Lower lobe of right lung (tissue), 2 donors: ENCODE measurements at regions not wholly inside any gene's neighbourhood (a gene's known extent, or its start where the extent isn't known, plus 50 kb on each side); places are given as distances from the start of the nearest gene placed in this dataset.

Experiments
- ATAC-seq, 2 donors: fragments of 200-7000 bp; cut with Tn5 transposase; one replicate each; pipeline ENCODE4 v1.9.1; 2020 to 2022; ENCODE audit warnings: mild to moderate bottlenecking in 2 of 2, moderate library complexity in 2 of 2
- DNase-seq: peaks from one replicate; pipeline ENCODE4 v3.0.0-alpha.2; 2020
- H3K27ac ChIP-seq: fragments of 200-600 bp; one replicate; pipeline ENCODE4 v1.8.0; 2022
- H3K27me3 ChIP-seq: fragments of 200-600 bp; one replicate; pipeline ENCODE4 v1.8.0; 2022; ENCODE audit warnings: low read depth
- H3K36me3 ChIP-seq: fragments of 200-600 bp; one replicate; pipeline ENCODE4 v1.8.0; 2022; ENCODE audit warnings: mild to moderate bottlenecking
- H3K4me1 ChIP-seq: fragments of 200-600 bp; one replicate; pipeline ENCODE4 v1.8.0; 2022
- H3K4me3 ChIP-seq: fragments of 200-600 bp; one replicate; pipeline ENCODE4 v1.8.0; 2022; ENCODE audit warnings: mild to moderate bottlenecking
- H3K9me3 ChIP-seq: fragments of 200-600 bp; one replicate; pipeline ENCODE4 v1.8.0; 2022
- intact Hi-C: fragments of 100-400 bp; cut with DNase I; formaldehyde crosslinking; loops from one replicate; pipeline ENCODE4 v1.11.0; 2022
- TF ChIP-seq, protein P1 (sequence below): fragments of 200-600 bp; IDR thresholded peaks from one replicate; pipeline ENCODE4 v1.8.0; 2022; ENCODE audit warnings: antibody characterized with exemption, mild to moderate bottlenecking
- donor health status: DM: no; HTN: yes; CAD: no; lungs with severe emphysema.

DNA sequence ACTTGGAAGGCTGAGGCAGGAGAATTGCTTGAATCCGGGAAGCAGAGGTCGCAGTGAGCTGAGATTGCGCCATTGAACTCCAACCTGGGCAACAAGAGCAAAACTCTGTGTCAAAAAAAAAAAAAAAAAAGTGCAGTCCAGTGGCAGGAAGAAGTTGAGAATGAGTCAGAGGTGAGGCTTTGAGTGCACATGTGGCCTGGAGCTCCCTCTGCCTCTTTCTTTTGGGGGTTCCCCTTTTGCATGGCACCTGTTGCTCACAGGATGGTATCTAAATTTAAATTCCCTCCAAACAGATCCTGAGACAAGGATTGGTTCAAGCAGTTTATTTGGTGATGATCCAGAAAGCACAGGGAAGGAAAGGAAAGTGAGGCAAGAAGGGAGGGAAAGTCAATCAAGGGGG is 151.4 kb upstream of the STX18 start:
- no peaks in the 10 kb centered on the region for H3K36me3 ChIP-seq
- no peaks in the 10 kb centered on the region for H3K9me3 ChIP-seq
- TF ChIP-seq, protein P1, sequence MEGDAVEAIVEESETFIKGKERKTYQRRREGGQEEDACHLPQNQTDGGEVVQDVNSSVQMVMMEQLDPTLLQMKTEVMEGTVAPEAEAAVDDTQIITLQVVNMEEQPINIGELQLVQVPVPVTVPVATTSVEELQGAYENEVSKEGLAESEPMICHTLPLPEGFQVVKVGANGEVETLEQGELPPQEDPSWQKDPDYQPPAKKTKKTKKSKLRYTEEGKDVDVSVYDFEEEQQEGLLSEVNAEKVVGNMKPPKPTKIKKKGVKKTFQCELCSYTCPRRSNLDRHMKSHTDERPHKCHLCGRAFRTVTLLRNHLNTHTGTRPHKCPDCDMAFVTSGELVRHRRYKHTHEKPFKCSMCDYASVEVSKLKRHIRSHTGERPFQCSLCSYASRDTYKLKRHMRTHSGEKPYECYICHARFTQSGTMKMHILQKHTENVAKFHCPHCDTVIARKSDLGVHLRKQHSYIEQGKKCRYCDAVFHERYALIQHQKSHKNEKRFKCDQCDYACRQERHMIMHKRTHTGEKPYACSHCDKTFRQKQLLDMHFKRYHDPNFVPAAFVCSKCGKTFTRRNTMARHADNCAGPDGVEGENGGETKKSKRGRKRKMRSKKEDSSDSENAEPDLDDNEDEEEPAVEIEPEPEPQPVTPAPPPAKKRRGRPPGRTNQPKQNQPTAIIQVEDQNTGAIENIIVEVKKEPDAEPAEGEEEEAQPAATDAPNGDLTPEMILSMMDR = no peak
- ATAC-seq (no peak), DNase-seq (no peak)
- H3K27me3 ChIP-seq = no peaks in the 10 kb centered on the region
- H3K4me3 ChIP-seq = no peak overlapping the region
- no peak overlapping the region for H3K27ac ChIP-seq
- intact Hi-C loops = no loop called here
- no peaks in the 10 kb centered on the region for H3K4me1 ChIP-seq

- no peak overlapping the region for H3K4me3 ChIP-seq
- H3K9me3 ChIP-seq = no peaks in the 10 kb centered on the region
- no peak for ATAC-seq
- DNase-seq = no peak
- TF ChIP-seq, protein P1 = no peak
- H3K36me3 ChIP-seq = no peaks in the 10 kb centered on the region
- H3K27ac ChIP-seq = no peak overlapping the region
- H3K4me1 ChIP-seq = no peaks in the 10 kb centered on the region
- intact Hi-C loops = no loop called here
- H3K27me3 ChIP-seq = no peaks in the 10 kb centered on the region
These were observed 149.0 kb upstream of the STX18 start for GRCh38 chr4:4690854-4691253.

DNA sequence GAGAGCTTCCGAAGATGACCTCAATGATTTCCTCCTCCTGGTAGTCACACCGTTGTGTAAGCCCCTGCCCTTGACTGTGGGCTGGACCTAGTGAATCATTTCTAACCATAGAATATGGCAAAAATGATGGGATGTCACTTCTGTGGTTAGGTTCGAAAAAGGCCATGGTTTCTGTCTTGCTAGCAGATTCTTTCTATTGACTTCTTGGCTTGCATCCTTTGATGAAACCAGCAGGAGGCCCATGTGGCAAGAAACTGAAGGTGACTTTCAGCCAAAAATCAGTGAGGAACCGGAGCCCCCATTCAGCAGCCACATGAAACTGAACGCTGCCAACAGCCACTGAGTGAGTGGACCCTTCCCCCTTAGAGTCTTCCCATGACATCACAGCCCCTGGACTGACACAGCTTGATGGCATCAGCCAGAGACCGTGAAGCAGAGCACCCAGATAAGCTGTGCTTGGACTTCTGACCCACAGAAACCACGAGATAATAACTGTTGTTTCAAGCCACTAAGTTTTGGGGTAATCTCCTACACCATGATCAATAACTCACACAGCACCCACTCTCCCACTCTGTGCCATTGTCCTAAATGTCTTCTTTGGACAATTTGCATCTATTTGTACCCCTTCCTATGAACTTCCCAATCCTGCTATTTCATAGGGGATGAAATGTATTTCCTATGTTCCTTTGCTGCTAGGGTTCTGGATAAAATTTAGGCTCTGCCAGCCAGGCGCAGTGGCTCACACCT is 148.0 kb upstream of the STX18 start:
- DNase-seq (no peak), ATAC-seq (no peak)
- no peaks in the 10 kb centered on the region for H3K4me1 ChIP-seq
- no peak overlapping the region for H3K27ac ChIP-seq
- H3K4me3 ChIP-seq = no peak overlapping the region
- no peaks in the 10 kb centered on the region for H3K27me3 ChIP-seq
- intact Hi-C loops = no loop called here
- no peaks in the 10 kb centered on the region for H3K36me3 ChIP-seq
- TF ChIP-seq, protein P1 = no peak
- no peaks in the 10 kb centered on the region for H3K9me3 ChIP-seq

DNA sequence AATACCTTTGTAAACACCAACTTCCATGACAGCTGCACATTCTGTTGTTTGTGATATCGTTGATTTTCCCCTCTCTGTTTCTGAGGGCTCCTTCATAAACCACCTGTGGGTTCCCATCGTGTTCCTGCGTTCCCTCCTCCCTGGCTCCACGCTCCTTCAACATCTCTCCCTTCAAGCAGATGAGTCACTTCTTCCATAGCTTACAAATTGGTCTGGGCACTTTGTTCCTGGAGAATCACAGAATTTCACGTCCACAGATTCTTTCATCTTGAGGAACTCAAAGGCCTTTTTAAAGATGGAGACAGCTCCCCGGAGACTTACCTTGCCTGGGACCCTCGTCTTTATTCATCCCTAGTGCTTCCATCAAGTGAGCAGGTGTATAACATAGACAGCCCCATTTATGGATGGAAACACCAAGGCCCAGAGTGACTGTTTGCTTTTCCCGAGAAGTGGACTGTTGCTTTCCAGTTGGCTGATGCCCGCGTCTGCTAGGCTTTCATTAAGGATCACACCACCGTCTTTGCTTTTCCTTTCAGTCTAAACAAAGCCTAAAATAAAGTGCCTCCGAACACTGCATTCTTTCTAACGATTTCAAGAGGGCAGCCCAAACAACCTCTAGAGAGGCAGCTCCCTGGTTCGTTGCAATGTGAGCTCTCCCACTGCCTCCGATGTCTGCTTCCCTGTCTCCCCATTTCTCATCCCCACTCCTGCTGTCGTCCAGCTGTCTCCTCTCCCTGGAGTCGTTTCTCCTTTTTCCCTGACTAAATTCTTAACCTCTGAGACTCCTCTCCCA is 146.3 kb upstream of the STX18 start:
- H3K4me3 ChIP-seq = no peak overlapping the region
- H3K27me3 ChIP-seq = no peaks in the 10 kb centered on the region
- no peaks in the 10 kb centered on the region for H3K9me3 ChIP-seq
- H3K36me3 ChIP-seq = no peaks in the 10 kb centered on the region
- H3K4me1 ChIP-seq = no peaks in the 10 kb centered on the region
- H3K27ac ChIP-seq = no peak overlapping the region
- TF ChIP-seq, protein P1 = no peak
- intact Hi-C loops = no loop called here
- DNase-seq (no peak), ATAC-seq (no peak)

DNA sequence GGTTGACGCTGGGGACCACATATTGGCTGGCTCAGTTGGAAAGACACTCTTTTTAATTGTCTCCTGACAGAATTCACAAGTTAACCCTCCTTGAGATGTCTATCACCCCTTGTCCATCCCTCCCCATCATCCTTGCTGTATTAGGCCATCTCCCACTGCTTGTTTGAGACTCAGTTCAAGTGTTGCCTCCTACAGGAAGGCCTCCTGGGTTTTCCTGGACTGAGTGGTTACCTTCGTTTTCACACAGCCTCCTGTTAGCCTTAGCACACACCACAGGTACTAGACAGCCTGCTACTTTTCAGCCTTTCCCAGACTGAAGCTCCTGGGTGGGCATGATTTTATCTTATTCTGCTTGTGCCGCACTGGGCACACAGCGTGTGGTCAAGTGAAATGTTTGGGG is 145.3 kb upstream of the STX18 start:
- H3K27me3 ChIP-seq = no peaks in the 10 kb centered on the region
- TF ChIP-seq, protein P1 = no peak
- H3K27ac ChIP-seq = no peak overlapping the region
- H3K9me3 ChIP-seq = no peaks in the 10 kb centered on the region
- no peaks in the 10 kb centered on the region for H3K36me3 ChIP-seq
- DNase-seq (no peak), ATAC-seq (no peak)
- intact Hi-C loops = no loop called here
- no peaks in the 10 kb centered on the region for H3K4me1 ChIP-seq
- H3K4me3 ChIP-seq = no peak overlapping the region
